WTC11 (cell line): ENCODE measurements at regions not wholly inside any gene's neighbourhood (a gene's known extent, or its start where the extent isn't known, plus 50 kb on each side); places are given as distances from the start of the nearest gene placed in this dataset.

Experiments used
- AR ChIP-seq: fragments of 250-450 bp; sonication (Bioruptor Pico); IDR thresholded peaks from 2 replicates; pipeline ENCODE4 v1.9.0; 2021; ENCODE audit warnings: mild to moderate bottlenecking
- ATF3 ChIP-seq: sonication (generic); formaldehyde crosslinking; conservative IDR thresholded peaks from 2 replicates; pipeline ENCODE4 v1.8.1; 2022; ENCODE audit warnings: mild to moderate bottlenecking, missing genetic modification reagents
- CREM ChIP-seq: sonication (generic); formaldehyde crosslinking; IDR thresholded peaks from 2 replicates; pipeline ENCODE4 v1.8.1; 2022; ENCODE audit warnings: mild to moderate bottlenecking, missing genetic modification reagents, moderate library complexity
- CTCF ChIP-seq: fragments of 200-600 bp; IDR thresholded peaks from 2 replicates; pipeline ENCODE4 v1.8.0; 2022; ENCODE audit warnings: antibody characterized with exemption
- E2F4 ChIP-seq: sonication (generic); formaldehyde crosslinking; IDR thresholded peaks from 2 replicates; pipeline ENCODE4 v1.8.1; 2022; ENCODE audit warnings: low read depth, mild to moderate bottlenecking, moderate library complexity, missing genetic modification reagents, borderline replicate concordance
- ELF4 ChIP-seq: sonication (generic); formaldehyde crosslinking; IDR thresholded peaks from 2 replicates; pipeline ENCODE4 v1.8.1; 2022; ENCODE audit warnings: low read depth, mild to moderate bottlenecking, moderate library complexity, missing genetic modification reagents
- IRF1 ChIP-seq: sonication (generic); formaldehyde crosslinking; IDR thresholded peaks from 2 replicates; pipeline ENCODE4 v1.8.0; 2023; ENCODE audit warnings: missing genetic modification reagents
- IRF2 ChIP-seq: sonication (generic); formaldehyde crosslinking; IDR thresholded peaks from 2 replicates; pipeline ENCODE4 v1.8.0; 2022; ENCODE audit warnings: low read depth, missing genetic modification reagents, borderline replicate concordance
- MAX ChIP-seq: sonication (generic); formaldehyde crosslinking; IDR thresholded peaks from 2 replicates; pipeline ENCODE4 v1.8.0; 2022; ENCODE audit warnings: mild to moderate bottlenecking, missing genetic modification reagents
- NR3C1 ChIP-seq: sonication (generic); formaldehyde crosslinking; conservative IDR thresholded peaks from 2 replicates; pipeline ENCODE4 v1.8.1; 2023; ENCODE audit warnings: low read depth, mild to moderate bottlenecking, missing genetic modification reagents
- USF2 ChIP-seq: sonication (generic); formaldehyde crosslinking; IDR thresholded peaks from 2 replicates; pipeline ENCODE4 v1.8.1; 2023; ENCODE audit warnings: mild to moderate bottlenecking, missing genetic modification reagents, moderate library complexity
- ZBTB43 ChIP-seq: sonication (generic); formaldehyde crosslinking; IDR thresholded peaks from 2 replicates; pipeline ENCODE4 v1.8.1; 2023; ENCODE audit warnings: mild to moderate bottlenecking, missing genetic modification reagents
- ZNF512 ChIP-seq: sonication (generic); formaldehyde crosslinking; IDR thresholded peaks from 2 replicates; pipeline ENCODE4 v1.8.1; 2022; ENCODE audit warnings: missing genetic modification reagents, borderline replicate concordance
- ZNF532 ChIP-seq: fragments of 250-450 bp; sonication (Bioruptor Pico); IDR thresholded peaks from 2 replicates; pipeline ENCODE4 v1.9.0; 2021; ENCODE audit warnings: mild to moderate bottlenecking, borderline replicate concordance

GRCh38 chr3:1513662-1514061 lies 420.8 kb downstream of the CNTN6 start:
- no peak for TF ChIP-seq MAX
- TF ChIP-seq CTCF, result no peak
- no peak for TF ChIP-seq IRF1 (CRISPR knock-in tag)
- no peak for TF ChIP-seq E2F4 (CRISPR knock-in tag)
- TF ChIP-seq ZNF532 (CRISPR knock-in tag), result no peak
- TF ChIP-seq NR3C1 (CRISPR knock-in tag), result no peak
- TF ChIP-seq IRF2 (CRISPR knock-in tag), result no peak
- TF ChIP-seq CREM (CRISPR knock-in tag), result no peak
- TF ChIP-seq ZBTB43, result no peak
- no peak for TF ChIP-seq AR (CRISPR knock-in tag)
- TF ChIP-seq ELF4, result no peak
- TF ChIP-seq USF2 (CRISPR knock-in tag), result no peak
- TF ChIP-seq ATF3 (CRISPR knock-in tag), result no peak
- no peak for TF ChIP-seq ZNF512
